Panc1 (cell line): ENCODE measurements at regions not wholly inside any gene's neighbourhood (a gene's known extent, or its start where the extent isn't known, plus 50 kb on each side); places are given as distances from the start of the nearest gene placed in this dataset.

Experiments
- ATAC-seq: fragments of 200-7000 bp; cut with Tn5 transposase; 2 replicates; pipeline ENCODE4 v1.9.1; 2020; ENCODE audit warnings: mild to moderate bottlenecking, moderate library complexity
- BruUV-seq: library from RNA; stranded (reverse); fragments of 400-500 nt; replicated peaks from 2 replicates; lab custom pipeline; 2021; lab: Mats Ljungman, UMichigan
- CTCF ChIA-PET: fragments of 300-600 bp; sonication (Branson Sonifier 250); formaldehyde crosslinking; loops from one replicate; lab custom pipeline; 2022; ENCODE audit warnings: antibody characterized with exemption; lab: Charles Lee
- POLR2A ChIA-PET: fragments of 300-600 bp; sonication (Branson Sonifier 250); formaldehyde crosslinking; loops from one replicate; lab custom pipeline; 2022; ENCODE audit warnings: antibody characterized with exemption; lab: Charles Lee
- DNase-seq: peaks from one replicate; pipeline ENCODE4 v3.0.0-alpha.2; 2010; ENCODE audit warnings: low read depth, low spot score
- H3K27ac ChIP-seq: 2 replicates; pipeline ENCODE4 v1.5.1; 2011; ENCODE audit warnings: mild to moderate bottlenecking, low read length, inconsistent platforms
- H3K27me3 ChIP-seq: fragments of 200-500 bp; sonication (Bioruptor generic); 2 replicates; pipeline ENCODE4 v1.6.0; 2014; ENCODE audit warnings: low read length, inconsistent platforms; ENCODE audit not compliant: control insufficient read depth, insufficient read depth
- H3K36me3 ChIP-seq: fragments of 200-500 bp; sonication (Bioruptor generic); 2 replicates; pipeline ENCODE4 v1.5.1; 2014; ENCODE audit warnings: inconsistent platforms, mild to moderate bottlenecking, low read length, moderate library complexity; ENCODE audit not compliant: control insufficient read depth, insufficient read depth
- H3K4me1 ChIP-seq: 2 replicates; pipeline ENCODE4 v1.5.1; 2011; ENCODE audit warnings: inconsistent platforms, mild to moderate bottlenecking, low read length, moderate library complexity; ENCODE audit not compliant: control insufficient read depth, insufficient read depth
- H3K4me3 ChIP-seq, 2 experiments: 2 replicates each; pipeline ENCODE4 v1.5.1; 2011 to 2012; ENCODE audit warnings: low read depth in 2 of 2, low read length in 2 of 2, mild to moderate bottlenecking in 2 of 2, inconsistent platforms in 1 of 2, moderate library complexity in 1 of 2
- H3K9me3 ChIP-seq: fragments of 200-500 bp; sonication (Bioruptor generic); 2 replicates; pipeline ENCODE4 v1.5.1; 2014; ENCODE audit warnings: low read depth, mild to moderate bottlenecking, inconsistent platforms, low read length, moderate library complexity; ENCODE audit not compliant: control insufficient read depth, insufficient read depth
- CTCF ChIP-seq: fragments of 450-650 bp; IDR thresholded peaks from 2 replicates; pipeline ENCODE4 v1.5.1; 2017; ENCODE audit warnings: mild to moderate bottlenecking
- REST ChIP-seq, 2 experiments: IDR thresholded peaks; 2 replicates each; pipeline ENCODE4 v1.6.1; 2011 to 2012; ENCODE audit warnings: low read depth in 2 of 2, control low read depth in 1 of 2, low read length in 1 of 2, mild to moderate bottlenecking in 1 of 2, moderate library complexity in 1 of 2; ENCODE audit not compliant: insufficient read depth in 1 of 2
- SIN3A ChIP-seq: IDR thresholded peaks from 2 replicates; pipeline ENCODE4 v1.6.1; 2012; ENCODE audit warnings: low read depth, mild to moderate bottlenecking, low read length, moderate library complexity, borderline replicate concordance; ENCODE audit not compliant: insufficient read depth
- TCF7L2 ChIP-seq: IDR thresholded peaks from 2 replicates; pipeline ENCODE4 v1.6.1; 2011; ENCODE audit warnings: mild to moderate bottlenecking, low read depth, low read length, inconsistent platforms
- in situ Hi-C: cut with HindIII; loops from 2 replicates; pipeline ENCODE4 v1.10.0; 2016; ENCODE audit warnings: low sequenced_read_pairs, low pct_unique_long_range_greater_than_20kb
- intact Hi-C: fragments of 100-400 bp; cut with micrococcal nuclease; formaldehyde crosslinking; loops from one replicate; pipeline ENCODE4 v1.10.0; 2022; ENCODE audit not compliant: unreplicated experiment

GRCh38 chr18:6498289-6498856, 83.7 kb upstream of the L3MBTL4 start:
- BruUV-seq = no TSS peak
- ChIA-PET CTCF (no interaction called here), POLR2A (no interaction called here)
- in situ Hi-C loops = no loop called here
- TF ChIP-seq TCF7L2 (no peak), SIN3A (no peak), CTCF (no peak), REST (IDR thresholded peaks at IDR 0.05; ENCODE audit: insufficient read depth in 1 of 2, low read depth in 2 of 2, low read length in 1 of 2) (no peak)
- DNase-seq = no peak
- H3K4me1 ChIP-seq = no peaks in the 10 kb centered on the region
- H3K36me3 ChIP-seq = no peaks in the 10 kb centered on the region
- intact Hi-C loops = no loop called here
- no peak overlapping the region for H3K27ac ChIP-seq
- H3K27me3 ChIP-seq = no peaks in the 10 kb centered on the region
- no peaks in the 10 kb centered on the region for H3K9me3 ChIP-seq
- ATAC-seq = no peak
- H3K4me3 ChIP-seq = no peak overlapping the region

GRCh38 chr18:6504605-6505497, 90.1 kb upstream of the L3MBTL4 start:
- BruUV-seq = no TSS peak
- Histone ChIP-seq H3K27ac (no peak overlapping the region), H3K4me1 (no peaks in the 10 kb centered on the region), H3K4me3 (no peak overlapping the region), H3K36me3 (no peaks in the 10 kb centered on the region), H3K9me3 (no peaks in the 10 kb centered on the region), H3K27me3 (no peaks in the 10 kb centered on the region)
- in situ Hi-C loops (no loop called here), intact Hi-C loops (no loop called here)
- ATAC-seq (no peak), DNase-seq (no peak)
- ChIA-PET CTCF (interaction anchor here (0.6 kb wide), 1 partner anchor 672 kb away, joined by 9 read pairs; no protein-coding TSS in a partner anchor), POLR2A (no interaction called here)
- no peak for TF ChIP-seq REST (IDR thresholded peaks at IDR 0.05; ENCODE audit: insufficient read depth in 1 of 2, low read depth in 2 of 2, low read length in 1 of 2)
- TF ChIP-seq CTCF = no peak
